ENCODE measurements at regions not wholly inside any gene's neighbourhood (a gene's known extent, or its start where the extent isn't known, plus 50 kb on each side); places are given as distances from the start of the nearest gene placed in this dataset.

- DNase-seq (ENCODE audit: low read depth, low spot score) (no peak), FAIRE-seq (no peak)
- H3K36me3 ChIP-seq (ENCODE audit: control insufficient read depth in 2 of 2, extremely low read depth in 1 of 2, insufficient read depth in 2 of 2, low read length in 2 of 2), result no peaks in the 10 kb centered on the region
These were observed 316.1 kb upstream of the EMCN start for GRCh38 chr4:100833906-100834305.

More at GRCh38 chr4:100833906-100834305, 316.1 kb upstream of the EMCN start:
- dilution Hi-C loops (cut with MboI; ENCODE audit: extremely low pct_ligation_motif_present, low sequenced_read_pairs) (no loop called here), intact Hi-C loops (cut with micrococcal nuclease) (no loop called here)
- Histone ChIP-seq H3K4me1 (ENCODE audit: control insufficient read depth, extremely low read depth, insufficient read depth, low read length) (no peaks in the 10 kb centered on the region), H3K4me2 (ENCODE audit: insufficient read depth, low read length) (no peak overlapping the region), H3K9ac (replicated peaks; ENCODE audit: extremely low read depth, insufficient read depth, low read length) (no peak overlapping the region), H3K27ac (ENCODE audit: insufficient read depth, low read depth, low read length) (no peak overlapping the region), H3K9me1 (replicated peaks; ENCODE audit: control insufficient read depth, extremely low read depth, insufficient read depth, low read length) (no peaks in the 10 kb centered on the region), H2AFZ (ENCODE audit: low read depth, low read length) (no peak overlapping the region), H3K9me3 (replicated peaks; ENCODE audit: control insufficient read depth, insufficient read depth, low read length) (no peaks in the 10 kb centered on the region), H3K27me3 (ENCODE audit: control insufficient read depth in 2 of 2, insufficient read depth in 2 of 2, low read length in 2 of 2) (peaks cover 0 to 2% of the 10 kb centered on the region in 2 experiments), H3K79me2 (ENCODE audit: control insufficient read depth, insufficient read depth, low read length) (no peaks in the 10 kb centered on the region), H4K20me1 (replicated peaks; ENCODE audit: control insufficient read depth, extremely low read depth, insufficient read depth, low read length) (no peaks in the 10 kb centered on the region), H3K4me3 (replicated peaks in 1 of 3; ENCODE audit: insufficient read depth in 1 of 3, low read depth in 1 of 3, low read length in 3 of 3) (no peak overlapping the region)
- TF ChIP-seq JUN (IDR thresholded peaks at IDR 0.05; ENCODE audit: borderline replicate concordance, insufficient read depth, insufficient read length, low read depth), result no peak
- no peak for TF ChIP-seq POLR2AphosphoS5 (IDR thresholded peaks at IDR 0.05; ENCODE audit: insufficient read depth, low read depth, low read length)
- no peak for TF ChIP-seq MAX (IDR thresholded peaks at IDR 0.05; ENCODE audit: insufficient read depth, insufficient read length)
- no peak for TF ChIP-seq GATA2 (IDR thresholded peaks at IDR 0.05; ENCODE audit: insufficient read depth, insufficient read length, low read depth, low read length)
- TF ChIP-seq CTCF (IDR thresholded peaks at IDR 0.05; ENCODE audit: extremely low read depth in 1 of 2, insufficient read depth in 1 of 2, low read depth in 1 of 2, low read length in 2 of 2), result no peak
- TF ChIP-seq MYC (IDR thresholded peaks at IDR 0.05; ENCODE audit: low read depth, low read length), result no peak
- no peak for TF ChIP-seq FOS (IDR thresholded peaks at IDR 0.05; ENCODE audit: borderline replicate concordance, insufficient read depth, low read length)
- no peak for TF ChIP-seq POLR2A (IDR thresholded peaks at IDR 0.05; ENCODE audit: low read depth, low read length)
- no peak for TF ChIP-seq EZH2 (IDR thresholded peaks at IDR 0.05; ENCODE audit: borderline replicate concordance, low read depth, low read length, severe bottlenecking)
- POLR2A ChIA-PET, result no interaction called here
- no TSS peak for BruUV-seq (replicated peaks)
- CTCF ChIA-PET, result no interaction called here

Data from endothelial cell of umbilical vein (primary cell).